PC-3 (cell line): ENCODE measurements at regions not wholly inside any gene's neighbourhood (a gene's known extent, or its start where the extent isn't known, plus 50 kb on each side); places are given as distances from the start of the nearest gene placed in this dataset.

Experiments used
- ATAC-seq: fragments of 200-7000 bp; cut with Tn5 transposase; 2 replicates; pipeline ENCODE4 v1.9.1; 2020; ENCODE audit warnings: mild to moderate bottlenecking, moderate library complexity
- BruUV-seq: library from RNA; stranded (reverse); fragments of 400-500 nt; replicated peaks from 2 replicates; lab custom pipeline; 2021; lab: Mats Ljungman, UMichigan
- CTCF ChIA-PET: fragments of 300-600 bp; sonication (Branson Sonifier 250); formaldehyde crosslinking; loops from one replicate; lab custom pipeline; 2022; ENCODE audit warnings: antibody characterized with exemption; lab: Charles Lee
- POLR2A ChIA-PET: fragments of 300-600 bp; sonication (Branson Sonifier 250); formaldehyde crosslinking; loops from one replicate; lab custom pipeline; 2022; ENCODE audit warnings: antibody characterized with exemption; ENCODE audit not compliant: unreplicated experiment; lab: Charles Lee
- DNase-seq: peaks from one replicate; pipeline ENCODE4 v3.0.0-alpha.2; 2015
- H2AFZ ChIP-seq: fragments of 300-600 bp; sonication (generic); 2 replicates; pipeline ENCODE4 v1.6.0; 2016; ENCODE audit warnings: antibody characterized with exemption, low read length
- H3F3A ChIP-seq: fragments of 300-600 bp; sonication (generic); one replicate; pipeline ENCODE4 v1.6.0; 2017; ENCODE audit warnings: antibody characterized with exemption, low read length, control low read depth, mild to moderate bottlenecking; ENCODE audit not compliant: unreplicated experiment
- H3K27ac ChIP-seq: fragments of 300-600 bp; sonication (generic); 2 replicates; pipeline ENCODE4 v1.5.1; 2016; ENCODE audit warnings: mild to moderate bottlenecking, low read length
- H3K27me3 ChIP-seq: fragments of 300-600 bp; sonication (generic); 2 replicates; pipeline ENCODE4 v1.6.1; 2016; ENCODE audit warnings: low read length, mixed read lengths
- H3K36me3 ChIP-seq: fragments of 300-600 bp; sonication (generic); 2 replicates; pipeline ENCODE4 v1.6.1; 2016; ENCODE audit warnings: low read depth, mixed run types, low read length, mixed read lengths
- H3K4me1 ChIP-seq: fragments of 300-600 bp; sonication (generic); 2 replicates; pipeline ENCODE4 v1.5.1; 2016; ENCODE audit warnings: low read length; ENCODE audit not compliant: insufficient read depth
- H3K4me2 ChIP-seq: fragments of 300-600 bp; sonication (generic); 2 replicates; pipeline ENCODE4 v1.6.0; 2016; ENCODE audit warnings: low read length
- H3K4me3 ChIP-seq: fragments of 300-600 bp; sonication (generic); 2 replicates; pipeline ENCODE4 v1.5.1; 2016; ENCODE audit warnings: mild to moderate bottlenecking, low read length, mixed read lengths
- H3K79me2 ChIP-seq: fragments of 300-600 bp; sonication (generic); 2 replicates; pipeline ENCODE4 v1.6.1; 2017; ENCODE audit warnings: low read length, mixed read lengths
- H3K9ac ChIP-seq: fragments of 300-600 bp; sonication (generic); 2 replicates; pipeline ENCODE4 v1.6.0; 2016; ENCODE audit warnings: mild to moderate bottlenecking, low read length
- H3K9me2 ChIP-seq: fragments of 300-600 bp; sonication (generic); replicated peaks from 2 replicates; pipeline ENCODE4 v1.6.1; 2016; ENCODE audit warnings: mixed run types, low read length, mixed read lengths
- H3K9me3 ChIP-seq: fragments of 300-600 bp; sonication (generic); 2 replicates; pipeline ENCODE4 v1.6.1; 2016; ENCODE audit warnings: low read length, mixed read lengths
- H4K20me1 ChIP-seq: fragments of 300-600 bp; sonication (generic); 2 replicates; pipeline ENCODE4 v1.6.1; 2016; ENCODE audit warnings: low read length, mixed read lengths
- CTCF ChIP-seq: fragments of 300-600 bp; sonication (generic); conservative IDR thresholded peaks from 2 replicates; pipeline ENCODE4 v1.5.1; 2017; ENCODE audit warnings: antibody characterized with exemption, low read depth, mild to moderate bottlenecking, low read length
- EZH2 ChIP-seq: fragments of 300-600 bp; sonication (generic); IDR thresholded peaks from one replicate; pipeline ENCODE4 v1.6.1; 2017; ENCODE audit warnings: antibody characterized with exemption, mild to moderate bottlenecking, low read length; ENCODE audit not compliant: unreplicated experiment
- EZH2phosphoT487 ChIP-seq: fragments of 300-600 bp; sonication (generic); IDR thresholded peaks from 2 replicates; pipeline ENCODE4 v1.6.1; 2018; ENCODE audit warnings: mild to moderate bottlenecking, antibody characterized with exemption, low read length, borderline replicate concordance
- intact Hi-C: fragments of 100-400 bp; cut with micrococcal nuclease; formaldehyde crosslinking; loops from 2 replicates; pipeline ENCODE4 v1.9.0; 2023

DNA sequence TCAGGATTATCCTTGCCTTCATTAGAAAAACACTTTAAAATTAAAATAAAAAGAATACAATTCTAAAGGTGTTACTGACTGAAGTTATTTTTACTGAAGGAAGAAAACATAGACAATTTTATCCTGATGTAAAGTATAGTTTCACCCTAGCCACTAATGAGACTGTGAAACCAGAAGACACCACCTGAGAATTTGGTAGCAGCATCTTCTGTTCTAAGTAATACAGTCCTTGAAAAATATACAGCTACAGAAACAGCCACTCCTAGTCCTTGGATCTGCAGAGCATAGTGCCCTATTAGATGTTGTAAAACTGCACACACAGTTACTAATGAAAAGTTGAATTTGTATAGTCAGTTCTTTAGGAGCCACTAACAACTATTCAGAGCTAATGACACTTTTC is 377.7 kb downstream of the PRR16 start:
- intact Hi-C loops: no loop called here
- ChIA-PET POLR2A (no interaction called here), CTCF (no interaction called here)
- Histone ChIP-seq H3K9ac (no peak overlapping the region), H3K9me3 (no peaks in the 10 kb centered on the region), H3K36me3 (no peaks in the 10 kb centered on the region), H2AFZ (no peak overlapping the region), H3K4me2 (no peak overlapping the region), H3K4me3 (no peak overlapping the region), H3K27me3 (no peaks in the 10 kb centered on the region), H3K79me2 (no peaks in the 10 kb centered on the region), H4K20me1 (no peaks in the 10 kb centered on the region), H3K27ac (no peak overlapping the region), H3K9me2 (no peaks in the 10 kb centered on the region), H3K4me1 (no peaks in the 10 kb centered on the region), H3F3A (no peaks in the 10 kb centered on the region)
- no TSS peak for BruUV-seq
- DNase-seq (no peak), ATAC-seq (no peak)
- TF ChIP-seq EZH2 (no peak), CTCF (no peak), EZH2phosphoT487 (no peak)

GRCh38 chr5:120843390-120843980 is 379.4 kb downstream of the PRR16 start:
- H4K20me1 ChIP-seq: no peaks in the 10 kb centered on the region
- ATAC-seq (no peak), DNase-seq (no peak)
- no peaks in the 10 kb centered on the region for H3K27me3 ChIP-seq
- H3F3A ChIP-seq: no peaks in the 10 kb centered on the region
- H3K9ac ChIP-seq: no peak overlapping the region
- no peak overlapping the region for H2AFZ ChIP-seq
- H3K9me2 ChIP-seq: no peaks in the 10 kb centered on the region
- no peak for TF ChIP-seq CTCF
- POLR2A ChIA-PET: no interaction called here
- CTCF ChIA-PET: no interaction called here
- no peak overlapping the region for H3K27ac ChIP-seq
- no peaks in the 10 kb centered on the region for H3K79me2 ChIP-seq
- intact Hi-C loops: no loop called here
- H3K36me3 ChIP-seq: no peaks in the 10 kb centered on the region
- no peak overlapping the region for H3K4me2 ChIP-seq
- BruUV-seq: no TSS peak
- H3K9me3 ChIP-seq: no peaks in the 10 kb centered on the region
- H3K4me1 ChIP-seq: no peaks in the 10 kb centered on the region
- H3K4me3 ChIP-seq: no peak overlapping the region

GRCh38 chr5:120848883-120849282 is 384.8 kb downstream of the PRR16 start:
- no peak for TF ChIP-seq CTCF
- TF ChIP-seq EZH2phosphoT487: no peak
- no peak for TF ChIP-seq EZH2
- CTCF ChIA-PET: no interaction called here

More at GRCh38 chr5:120848883-120849282, 384.8 kb downstream of the PRR16 start:
- no peak for ATAC-seq
- Histone ChIP-seq H3K4me2 (no peak overlapping the region), H3K79me2 (no peaks in the 10 kb centered on the region), H4K20me1 (no peaks in the 10 kb centered on the region), H3K9me3 (no peaks in the 10 kb centered on the region), H3F3A (no peaks in the 10 kb centered on the region), H3K4me3 (no peak overlapping the region), H3K36me3 (no peaks in the 10 kb centered on the region), H3K27ac (no peak overlapping the region), H3K27me3 (no peaks in the 10 kb centered on the region), H2AFZ (no peak overlapping the region), H3K9me2 (no peaks in the 10 kb centered on the region), H3K9ac (no peak overlapping the region), H3K4me1 (no peaks in the 10 kb centered on the region)
- no TSS peak for BruUV-seq
- no peak for DNase-seq
- intact Hi-C loops: no loop called here
- POLR2A ChIA-PET: no interaction called here
